Cardiac septum (tissue), 1 donor: ENCODE measurements at regions not wholly inside any gene's neighbourhood (a gene's known extent, or its start where the extent isn't known, plus 50 kb on each side); places are given as distances from the start of the nearest gene placed in this dataset.

Experiments
- DNase-seq: peaks from one replicate; pipeline ENCODE4 v3.0.0-alpha.2; 2020; ENCODE audit warnings: low spot score
- intact Hi-C: fragments of 100-400 bp; cut with DNase I; formaldehyde crosslinking; loops from one replicate; pipeline ENCODE4 v1.14.0; 2022
- donor health status: DM: no; HTN: no; CAD: no.

DNA sequence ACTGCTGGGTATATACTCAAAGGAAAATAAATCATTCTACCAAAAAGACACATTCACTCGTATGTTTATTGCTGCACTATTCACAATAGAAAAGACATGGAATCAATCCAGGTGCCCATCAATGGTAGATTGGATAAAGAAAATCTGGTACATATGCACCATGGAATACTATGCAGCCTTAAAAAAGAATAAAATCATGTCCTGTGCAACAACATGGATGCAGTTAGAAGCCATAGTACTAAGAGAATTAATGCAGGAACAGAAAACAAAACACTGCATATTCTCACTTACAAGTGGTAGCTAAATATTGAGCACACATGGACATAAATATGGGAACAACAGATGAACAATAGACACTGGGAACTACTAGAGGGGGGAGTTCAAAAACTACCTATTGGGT, 96.3 kb downstream of the FAM76B start:
- intact Hi-C loops = no loop called here
- no peak for DNase-seq

DNA sequence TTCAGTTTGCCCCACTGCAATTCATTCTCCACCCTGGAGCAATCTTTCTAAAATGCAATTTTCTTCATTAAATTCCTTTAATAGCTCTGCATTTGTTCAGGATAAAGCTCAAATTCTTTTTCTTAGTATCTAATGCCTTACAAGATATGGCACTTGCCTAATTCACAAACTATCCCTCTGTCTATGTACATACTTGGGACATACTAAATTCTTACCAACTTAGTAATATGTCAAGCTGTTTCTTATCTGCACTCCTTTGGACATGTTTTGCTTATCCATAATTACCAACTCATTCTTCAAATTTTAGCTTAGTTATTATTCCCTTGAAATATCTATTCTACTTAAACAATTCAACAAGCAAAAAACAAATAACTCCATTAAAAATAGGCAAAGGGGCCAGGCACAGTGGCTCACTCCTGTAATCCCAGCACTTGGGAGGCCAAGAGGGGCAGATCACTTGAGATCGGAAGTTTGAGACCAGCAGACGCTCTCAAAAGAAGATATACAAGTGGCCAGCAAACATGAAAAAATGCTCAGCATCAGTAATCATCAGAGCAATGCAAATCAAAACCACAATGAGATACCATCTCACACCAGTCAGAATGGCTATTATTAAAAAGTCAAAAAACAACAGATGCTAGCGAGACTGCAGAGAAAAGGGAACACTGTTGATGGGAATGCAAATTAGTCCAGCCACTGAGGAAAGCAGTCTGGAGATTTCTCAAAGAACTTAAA, 96.9 kb downstream of the FAM76B start:
- intact Hi-C loops = no loop called here
- no peak for DNase-seq

DNA sequence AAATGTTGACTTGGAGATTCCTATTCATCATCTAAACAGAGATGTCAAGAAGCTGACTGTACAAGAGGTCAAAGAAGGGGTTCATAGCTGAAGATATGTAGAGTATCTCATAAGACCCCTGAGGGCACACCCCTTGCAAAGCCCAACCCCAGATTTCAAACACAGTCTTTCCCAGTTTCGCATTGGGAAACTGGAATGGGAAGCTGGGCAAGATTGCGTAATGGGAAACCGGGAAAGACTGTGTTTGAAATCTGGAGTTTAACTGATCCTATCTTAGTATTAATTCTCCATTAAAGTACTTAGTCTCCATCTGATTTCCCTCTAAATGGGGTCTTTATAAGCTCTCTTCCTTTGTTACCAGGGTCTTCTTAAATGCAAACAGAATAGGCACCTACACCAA, 99.5 kb downstream of the FAM76B start:
- intact Hi-C loops = no loop called here

DNA sequence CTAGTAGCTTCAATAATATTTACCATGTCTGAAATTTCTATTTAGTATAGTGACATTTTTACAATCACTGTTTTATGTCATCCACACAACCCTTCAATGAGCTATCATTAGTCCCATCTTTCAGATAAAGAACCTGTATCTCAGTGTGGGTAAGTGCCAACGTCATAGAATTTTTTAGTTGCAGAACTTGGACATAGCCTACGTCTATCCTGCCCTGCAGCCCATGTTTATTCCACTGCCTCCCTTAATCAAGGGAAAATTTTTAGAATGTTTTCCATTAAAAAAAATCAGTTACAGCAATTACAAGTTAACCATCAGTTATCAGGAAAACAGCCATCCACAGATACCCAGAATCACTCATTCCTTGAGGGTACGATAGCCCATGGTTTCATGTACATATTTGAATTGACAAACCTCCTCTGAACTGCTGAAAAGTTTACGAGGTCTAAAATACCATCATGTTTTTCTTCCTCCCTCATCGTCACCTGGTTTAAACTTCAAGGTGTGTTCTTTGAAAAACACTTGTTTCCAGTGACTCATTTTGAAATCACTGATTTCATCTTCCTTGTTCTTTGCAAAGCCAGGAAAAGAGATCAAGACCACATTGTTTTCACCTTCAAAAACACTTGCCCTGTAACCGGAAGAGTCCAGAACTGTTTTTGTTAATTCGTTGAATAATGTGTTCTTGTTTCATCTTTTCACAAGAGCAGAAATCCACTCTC, 100.9 kb downstream of the FAM76B start:
- DNase-seq = no peak
- intact Hi-C loops = no loop called here

More for the DNA sequence above, 99.5 kb downstream of the FAM76B start:
- DNase-seq = no peak

DNA sequence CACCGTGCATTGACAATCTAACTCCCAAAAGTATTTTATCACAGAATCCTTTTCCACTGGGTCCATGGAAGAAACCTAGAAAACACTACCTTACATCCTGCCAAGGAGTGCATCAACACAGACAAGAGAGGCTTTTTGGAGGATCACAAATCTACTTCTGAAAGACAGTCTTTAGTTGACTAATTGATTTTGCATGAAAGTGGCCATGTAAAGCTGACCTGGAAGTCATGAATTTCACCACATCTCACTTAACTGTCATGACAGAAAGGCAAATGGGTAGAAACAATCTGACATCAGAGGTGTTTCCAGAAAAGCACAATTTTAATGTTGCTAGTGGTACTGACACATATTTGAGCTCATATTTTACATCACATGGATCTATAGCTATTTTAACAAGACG, 101.6 kb downstream of the FAM76B start:
- DNase-seq = no peak
- intact Hi-C loops = no loop called here

DNA sequence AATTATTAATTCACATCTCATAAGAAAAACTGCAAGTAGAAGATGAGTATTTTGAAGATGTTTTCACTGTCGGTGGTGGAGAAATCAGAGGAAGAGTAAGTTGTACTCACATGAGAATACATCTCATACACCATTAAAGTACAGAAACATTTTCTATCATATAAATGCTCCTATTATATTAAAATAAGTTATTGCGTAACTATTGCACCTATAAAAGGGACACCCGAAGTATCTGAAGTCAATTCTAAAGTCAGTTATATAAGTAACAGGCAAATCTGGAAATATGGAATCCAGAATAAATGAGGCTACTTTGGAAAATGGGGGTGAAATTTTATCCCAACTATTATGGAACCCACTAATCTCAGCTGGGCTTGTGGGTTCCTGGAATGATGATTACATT, 103.3 kb downstream of the FAM76B start:
- DNase-seq = no peak
- intact Hi-C loops = no loop called here

DNA sequence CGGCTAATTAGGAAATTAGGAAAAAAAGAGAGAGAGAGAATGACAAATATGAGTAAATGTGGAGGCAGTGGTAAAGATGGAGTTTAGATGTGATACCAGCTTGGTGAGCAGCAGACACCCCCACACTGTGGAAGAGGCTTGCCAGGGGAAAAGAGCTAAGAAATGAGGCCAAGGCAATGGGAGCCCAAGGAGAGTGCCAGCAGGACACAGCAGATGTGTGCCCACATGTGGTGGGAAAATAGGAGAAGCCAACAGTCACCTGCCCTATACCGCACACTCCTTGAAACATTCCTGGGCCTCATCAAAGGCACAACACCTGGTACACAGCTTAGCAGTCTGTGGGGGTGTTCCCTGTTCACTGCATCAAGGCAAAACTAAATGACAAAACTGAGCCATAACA, 104.9 kb downstream of the FAM76B start:
- DNase-seq = no peak
- intact Hi-C loops = no loop called here

DNA sequence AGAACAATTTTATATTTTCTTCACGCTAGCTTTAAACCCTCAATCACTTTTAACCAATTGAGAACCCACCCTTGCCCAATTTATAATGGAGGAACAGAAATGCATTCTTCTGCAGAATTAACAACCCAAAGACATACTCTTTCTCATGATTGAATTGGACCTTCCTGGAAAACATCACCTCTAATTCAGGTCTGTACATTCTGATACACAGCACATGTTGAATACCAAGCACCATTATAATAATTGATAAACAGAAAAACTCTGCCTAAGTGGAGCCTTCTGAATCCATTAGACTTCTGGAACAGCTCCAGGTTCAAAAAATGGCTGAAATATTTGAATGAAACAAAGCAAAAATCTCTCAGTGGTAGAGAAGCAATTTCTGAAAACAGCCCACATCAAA, 105.4 kb downstream of the FAM76B start:
- intact Hi-C loops = no loop called here
- DNase-seq = no peak

DNA sequence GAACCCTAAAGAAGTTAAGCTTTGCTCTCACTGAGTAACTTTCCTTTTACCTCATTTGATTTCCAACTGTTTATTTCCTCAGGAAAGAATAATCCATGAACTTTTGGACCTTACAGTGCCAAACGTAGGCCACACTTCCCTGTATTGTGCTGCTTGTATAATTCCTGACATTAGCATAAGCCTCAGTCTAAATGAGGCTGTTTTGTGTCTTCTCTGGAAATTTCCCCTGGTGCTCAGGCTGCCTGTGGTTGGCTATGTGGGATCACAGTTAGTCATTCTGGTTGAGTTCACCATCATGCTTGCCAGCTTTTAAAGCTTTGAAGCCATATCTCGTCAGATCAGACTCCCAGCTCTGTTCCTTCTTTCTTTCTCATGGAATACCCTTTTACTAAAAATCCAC, 107.0 kb downstream of the FAM76B start:
- no peak for DNase-seq
- intact Hi-C loops = no loop called here

DNA sequence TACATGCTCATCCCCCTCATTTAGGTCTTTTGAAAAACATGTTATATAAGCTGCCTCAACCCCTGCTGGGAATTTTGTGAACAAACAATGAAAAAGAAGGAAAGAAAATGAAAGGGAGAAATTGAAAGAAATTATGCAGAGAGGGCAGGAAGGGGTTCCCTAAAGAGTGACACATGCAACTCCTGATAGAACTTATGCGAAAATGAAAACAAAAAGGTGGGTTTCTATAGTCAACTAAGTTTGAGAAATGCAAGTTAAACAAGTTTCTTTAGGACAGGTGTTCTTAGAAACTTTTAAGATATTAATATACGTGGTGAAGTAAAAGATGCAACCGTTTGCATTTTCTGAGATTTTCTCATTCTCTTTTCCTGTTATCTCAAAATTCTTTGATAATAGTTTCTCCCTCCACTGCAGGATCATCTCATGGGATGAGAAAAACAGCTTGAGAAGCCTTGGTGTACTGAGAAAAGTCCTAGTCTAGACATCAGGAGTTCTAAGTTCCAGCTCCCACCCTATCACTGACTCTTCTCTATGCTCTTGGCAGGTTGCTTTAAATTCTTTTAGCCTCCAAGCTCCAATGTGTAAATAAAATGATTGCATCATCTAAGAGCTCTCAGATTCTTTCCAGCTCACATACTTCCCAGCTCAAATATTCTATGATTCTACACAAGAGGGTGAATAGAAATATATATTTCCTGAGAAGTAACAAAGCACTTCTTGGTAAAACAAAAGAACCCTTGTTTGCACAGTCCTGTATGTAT, 109.2 kb downstream of the FAM76B start:
- DNase-seq = no peak
- intact Hi-C loops = no loop called here

DNA sequence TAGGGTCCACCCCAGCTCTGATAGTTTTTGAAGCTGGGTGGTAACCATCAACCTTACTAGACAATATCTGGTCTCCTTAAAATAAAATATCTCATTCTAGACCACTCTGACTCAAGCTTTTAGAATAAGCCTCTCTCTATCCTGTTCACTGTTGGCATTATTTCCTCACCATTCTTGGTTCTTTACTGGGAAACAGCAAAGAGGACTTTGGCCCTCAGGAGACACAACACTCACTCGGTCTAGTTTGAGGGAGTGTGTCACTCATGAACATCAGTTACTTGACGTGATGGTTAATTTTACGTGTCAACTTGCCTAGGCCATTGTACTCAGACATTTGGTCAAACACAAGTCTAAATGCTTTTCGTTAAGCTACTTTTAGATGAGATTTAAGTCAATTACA, 110.6 kb downstream of the FAM76B start:
- DNase-seq = no peak
- intact Hi-C loops = no loop called here

DNA sequence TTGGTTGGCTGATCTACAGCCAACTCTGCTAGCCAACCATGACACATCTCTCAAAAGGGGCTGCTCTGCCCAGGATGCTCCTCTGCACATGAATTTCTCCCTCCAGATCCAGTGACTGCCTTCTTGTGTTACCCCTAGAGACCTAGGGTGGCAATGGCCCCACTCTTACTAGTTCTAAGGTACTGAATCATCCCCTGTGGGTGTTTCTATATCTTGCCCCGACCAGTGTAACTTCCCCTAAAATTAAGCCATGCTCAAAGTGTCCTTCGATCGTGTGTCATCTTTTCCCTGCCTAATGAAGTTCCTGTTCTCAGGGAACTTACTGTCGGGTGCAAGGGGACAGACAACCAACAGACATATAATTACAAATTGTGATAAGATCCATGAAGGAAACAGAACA, 113.3 kb downstream of the FAM76B start:
- DNase-seq = no peak
- intact Hi-C loops = no loop called here

DNA sequence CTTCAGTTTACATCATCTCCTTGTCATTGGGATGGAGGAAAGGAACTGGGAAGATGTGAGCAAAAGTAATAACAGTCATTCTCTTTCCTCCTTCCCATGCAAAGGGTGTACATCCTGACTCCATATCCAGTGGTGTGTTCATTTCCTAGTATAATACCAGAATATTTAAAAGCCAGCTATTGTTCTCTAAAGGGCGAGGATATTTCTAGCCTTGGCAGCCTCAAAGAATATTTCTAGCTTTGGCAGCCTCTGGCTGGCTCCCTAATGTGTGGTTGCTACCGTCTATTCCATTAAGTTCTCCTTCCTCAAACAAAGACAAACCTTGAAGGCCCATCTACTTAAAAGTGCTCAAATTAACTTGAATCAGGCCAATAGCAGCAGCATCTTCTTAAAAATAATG, 114.0 kb downstream of the FAM76B start:
- no peak for DNase-seq
- intact Hi-C loops = no loop called here

DNA sequence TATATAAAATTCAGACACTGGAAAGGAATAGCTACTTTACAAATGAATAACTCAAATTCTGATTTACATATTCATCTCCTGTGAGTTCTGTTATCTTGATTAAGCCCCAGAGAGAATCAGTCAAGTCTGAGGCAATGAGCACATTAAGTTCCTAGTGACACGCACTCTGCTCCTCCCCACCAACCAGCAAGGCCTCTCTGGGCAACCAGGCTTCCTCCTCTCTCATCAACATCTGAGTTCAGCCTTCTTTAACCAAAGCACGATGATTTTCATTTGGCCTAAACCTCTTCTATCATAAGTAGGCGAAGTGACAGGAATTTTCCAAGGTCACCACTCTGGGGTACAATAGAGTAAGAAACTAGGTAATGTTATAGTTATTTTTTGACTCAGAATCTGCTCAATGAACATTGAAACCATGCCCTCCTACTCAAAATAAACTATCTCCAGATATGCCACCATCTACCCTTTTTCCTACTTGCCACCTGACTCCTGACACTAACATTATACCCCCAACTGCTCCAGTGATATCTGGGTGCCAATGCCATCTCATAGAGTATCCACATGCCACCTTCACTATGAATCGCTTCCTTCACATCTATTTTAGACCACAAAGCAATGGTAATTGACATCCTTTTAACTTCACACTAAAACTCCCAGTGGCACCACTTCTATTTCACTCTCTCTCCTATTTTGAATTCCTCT, 114.8 kb downstream of the FAM76B start:
- DNase-seq = no peak
- intact Hi-C loops = no loop called here

DNA sequence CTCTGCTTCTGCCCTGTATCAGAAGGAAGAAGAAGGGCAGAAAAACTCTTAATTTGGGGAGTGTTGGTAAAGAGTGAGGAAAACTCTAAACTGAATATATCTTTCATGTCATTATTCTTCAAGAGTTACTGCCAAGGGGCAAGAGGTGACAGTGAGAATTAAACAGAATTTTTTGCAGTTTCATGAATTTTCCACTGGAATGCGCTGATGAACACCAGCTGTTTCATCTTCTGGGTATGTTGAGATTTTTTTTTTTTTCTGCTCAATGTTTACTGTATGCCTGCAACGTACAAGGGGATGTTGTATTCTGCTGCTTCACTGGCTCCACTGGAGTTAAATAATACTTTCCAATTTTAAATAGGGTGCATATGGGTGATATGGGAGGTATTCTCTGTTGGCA, 117.8 kb downstream of the FAM76B start:
- no peak for DNase-seq
- intact Hi-C loops = no loop called here

DNA sequence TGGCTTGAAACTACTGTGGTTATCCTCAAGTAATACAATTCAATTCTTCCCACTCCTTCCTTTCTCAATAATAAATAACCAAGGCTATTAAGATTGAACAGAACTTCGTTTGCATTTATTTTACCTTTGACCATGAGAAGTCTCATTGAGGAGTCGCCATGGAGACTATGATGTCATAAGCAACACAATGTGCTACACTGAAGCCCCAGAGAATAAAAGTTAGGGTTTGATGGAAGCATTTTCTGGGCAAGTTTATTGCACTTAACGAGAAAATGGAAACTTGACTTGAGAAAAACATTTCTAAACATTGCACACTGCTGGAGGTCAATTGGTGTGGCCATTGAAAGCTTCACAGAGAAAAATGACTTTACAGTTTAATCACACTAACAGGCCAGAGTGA, 121.5 kb downstream of the FAM76B start:
- intact Hi-C loops = no loop called here
- no peak for DNase-seq

DNA sequence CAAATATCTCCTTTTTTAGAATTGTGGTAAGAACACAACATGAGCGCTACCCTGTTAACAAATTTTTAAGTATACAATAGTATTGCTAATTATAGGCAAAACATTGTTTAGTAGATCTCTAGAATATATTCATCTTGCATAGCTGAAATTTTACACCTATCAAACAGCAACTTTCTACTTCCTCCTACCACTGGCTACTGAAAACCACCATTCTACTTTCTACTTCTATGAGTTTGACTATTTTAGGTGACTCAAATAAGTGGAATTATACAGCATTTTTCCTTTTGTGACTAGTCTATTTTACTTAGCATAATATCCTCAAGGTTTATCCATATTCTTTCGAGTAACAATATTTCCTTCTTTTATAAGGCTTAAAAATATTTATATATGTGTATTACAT, 128.4 kb downstream of the FAM76B start:
- intact Hi-C loops = no loop called here
- DNase-seq = no peak

DNA sequence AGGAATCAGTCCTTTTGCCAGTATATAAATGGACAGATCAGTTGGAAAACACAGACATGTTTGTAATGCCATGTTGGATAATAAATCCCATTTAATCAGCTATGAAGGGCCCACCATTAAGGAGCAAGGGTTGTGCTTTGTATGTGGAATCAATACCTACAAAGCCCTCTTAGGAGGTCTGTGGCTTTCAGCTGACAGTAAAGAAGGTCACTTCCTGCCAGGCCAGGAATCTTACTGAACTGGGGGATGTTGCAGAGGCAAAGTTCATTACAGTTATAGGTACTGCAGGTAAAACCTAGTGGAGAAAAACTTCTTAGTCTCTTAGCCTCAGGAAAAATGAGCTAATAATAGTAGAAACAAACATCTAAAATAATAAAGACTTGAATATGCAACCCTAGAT, 129.5 kb downstream of the FAM76B start:
- no peak for DNase-seq
- intact Hi-C loops = no loop called here

DNA sequence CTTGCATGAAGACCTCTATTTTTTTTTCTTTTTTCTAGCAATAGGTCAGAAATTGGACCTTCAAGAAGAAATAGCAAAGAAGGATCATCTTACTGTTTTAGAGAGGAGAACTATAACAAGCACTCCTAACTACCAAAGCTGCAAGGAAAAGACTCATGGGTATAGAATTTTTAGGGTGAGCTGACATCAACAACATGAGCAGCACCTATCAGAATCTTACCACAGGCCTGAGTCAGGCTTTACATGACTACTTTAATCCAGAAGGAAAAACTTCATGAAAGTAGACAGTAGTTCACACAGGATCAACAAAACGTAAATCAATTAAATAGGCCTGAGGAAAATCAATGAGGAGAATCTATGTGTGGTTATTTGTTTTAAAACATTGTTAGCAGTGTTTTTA, 130.5 kb downstream of the FAM76B start:
- intact Hi-C loops = no loop called here
- no peak for DNase-seq

DNA sequence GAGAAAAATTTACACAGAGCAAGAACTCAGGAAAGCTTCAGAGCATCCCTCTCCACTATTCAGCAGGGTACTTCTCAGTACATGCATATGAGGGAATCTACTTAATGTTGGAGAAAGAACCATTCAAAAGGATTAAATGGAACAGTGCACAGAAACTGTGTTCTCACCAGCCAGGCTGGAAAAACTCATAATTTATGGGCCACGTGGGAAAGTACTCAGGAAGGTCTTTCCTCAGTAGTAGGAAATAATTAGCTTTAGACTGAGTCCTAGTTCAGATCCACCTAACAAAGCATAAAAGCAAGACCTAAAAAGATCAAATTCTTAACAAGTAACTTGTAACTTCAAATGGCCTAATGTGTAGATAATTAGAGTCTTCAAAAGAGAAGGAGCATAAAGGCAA, 134.0 kb downstream of the FAM76B start:
- DNase-seq = no peak
- intact Hi-C loops = no loop called here
